SK-N-SH (cell line): ENCODE measurements at regions not wholly inside any gene's neighbourhood (a gene's known extent, or its start where the extent isn't known, plus 50 kb on each side); places are given as distances from the start of the nearest gene placed in this dataset.

Source experiments
- CHD2 ChIP-seq: fragments of 150-350 bp; IDR thresholded peaks from 2 replicates; pipeline ENCODE4 v1.6.1; 2018; ENCODE audit warnings: low read length; ENCODE audit not compliant: partially characterized antibody
- CTCF ChIP-seq: fragments of 200-600 bp; sonication (generic); IDR thresholded peaks from 2 replicates; pipeline ENCODE4 v1.6.1; 2017; ENCODE audit warnings: antibody characterized with exemption, mild to moderate bottlenecking, moderate library complexity
- EP300 ChIP-seq, 2 experiments: IDR thresholded peaks; 2 replicates each; pipeline versions ENCODE4 v1.4.0 to v1.6.1; 2012; ENCODE audit warnings: borderline replicate concordance in 1 of 2, low read depth in 1 of 2, low read length in 1 of 2
- EZH2phosphoT487 ChIP-seq: fragments of 200-600 bp; sonication (generic); IDR thresholded peaks from 2 replicates; pipeline ENCODE4 v1.6.1; 2017; ENCODE audit warnings: low read depth, mixed run types, mild to moderate bottlenecking, antibody characterized with exemption, moderate library complexity, borderline replicate concordance
- POLR2AphosphoS5 ChIP-seq: IDR thresholded peaks from 2 replicates; pipeline ENCODE4 v1.6.1; 2012; ENCODE audit warnings: low read depth, low read length
- TAF1 ChIP-seq: IDR thresholded peaks from 2 replicates; pipeline ENCODE4 v1.6.1; 2012; ENCODE audit warnings: low read depth, mild to moderate bottlenecking, low read length, moderate library complexity, borderline replicate concordance
- TCF12 ChIP-seq: IDR thresholded peaks from 2 replicates; pipeline ENCODE4 v1.4.0; 2012

- TF ChIP-seq TCF12 (no peak), EP300 (IDR thresholded peaks at IDR 0.05; ENCODE audit: borderline replicate concordance in 1 of 2, low read depth in 1 of 2, low read length in 1 of 2) (no peak), EZH2phosphoT487 (no peak), POLR2AphosphoS5 (no peak), CHD2 (no peak), CTCF (no peak), TAF1 (no peak)
These were observed 351.8 kb upstream of the GNPDA2 start for GRCh38 chr4:45078201-45078600.
